ENCODE measurements at regions not wholly inside any gene's neighbourhood (a gene's known extent, or its start where the extent isn't known, plus 50 kb on each side); places are given as distances from the start of the nearest gene placed in this dataset.

GRCh38 chr10:130727766-130728490, 583.6 kb downstream of the TCERG1L start:
- no peak for DNase-seq (ENCODE audit: low read depth)
- no peak for TF ChIP-seq CTCF (IDR thresholded peaks at IDR 0.05; ENCODE audit: insufficient read depth, low read depth, low read length, missing control alignments)
- H3K4me3 ChIP-seq (ENCODE audit: low read length) = no peak overlapping the region

GRCh38 chr10:130728531-130729215, 582.8 kb downstream of the TCERG1L start:
- no peak overlapping the region for H3K4me3 ChIP-seq (ENCODE audit: low read length)
- no peak for TF ChIP-seq CTCF (IDR thresholded peaks at IDR 0.05; ENCODE audit: insufficient read depth, low read depth, low read length, missing control alignments)
- no peak for DNase-seq (ENCODE audit: low read depth)

- no peak for TF ChIP-seq CTCF (IDR thresholded peaks at IDR 0.05; ENCODE audit: insufficient read depth, low read depth, low read length, missing control alignments)
- DNase-seq (ENCODE audit: low read depth) = no peak
- no peak overlapping the region for H3K4me3 ChIP-seq (ENCODE audit: low read length)
Observed at GRCh38 chr10:130729876-130730275, 581.6 kb downstream of the TCERG1L start.

- TF ChIP-seq CTCF (IDR thresholded peaks at IDR 0.05; ENCODE audit: insufficient read depth, low read depth, low read length, missing control alignments) = no peak
- DNase-seq (ENCODE audit: low read depth) = no peak
- H3K4me3 ChIP-seq (ENCODE audit: low read length) = no peak overlapping the region
Observed at GRCh38 chr10:130737186-130737585, 574.3 kb downstream of the TCERG1L start.

GRCh38 chr10:130737621-130738020, 573.9 kb downstream of the TCERG1L start:
- H3K4me3 ChIP-seq (ENCODE audit: low read length) = no peak overlapping the region
- DNase-seq (ENCODE audit: low read depth) = peak; percentile 2
- no peak for TF ChIP-seq CTCF (IDR thresholded peaks at IDR 0.05; ENCODE audit: insufficient read depth, low read depth, low read length, missing control alignments)

GRCh38 chr10:130739016-130739756, 572.3 kb downstream of the TCERG1L start:
- TF ChIP-seq CTCF (IDR thresholded peaks at IDR 0.05; ENCODE audit: insufficient read depth, low read depth, low read length, missing control alignments) = no peak
- DNase-seq (ENCODE audit: low read depth) = no peak
- no peak overlapping the region for H3K4me3 ChIP-seq (ENCODE audit: low read length)

All from epithelial cell of esophagus (primary cell).